Left colon (tissue), 2 donors: ENCODE measurements at regions not wholly inside any gene's neighbourhood (a gene's known extent, or its start where the extent isn't known, plus 50 kb on each side); places are given as distances from the start of the nearest gene placed in this dataset.
"Not testable (repeated sequence)": the region's sequence is repeated elsewhere in the genome, so short reads cannot be mapped to it uniquely, and the experiment has no call there.

Experiments
- ATAC-seq: fragments of 200-7000 bp; cut with Tn5 transposase; one replicate; pipeline ENCODE4 v1.9.1; 2020; ENCODE audit warnings: mild to moderate bottlenecking, moderate library complexity
- DNase-seq, 2 donors: peaks; one replicate each; pipeline ENCODE4 v3.0.0-alpha.2; 2020
- intact Hi-C, 2 donors: fragments of 100-400 bp; cut with DNase I in 1 of 2; cut with micrococcal nuclease in 1 of 2; formaldehyde crosslinking; loops; one replicate each; pipeline versions ENCODE4 v1.11.2 to v1.14.0; 2022; cut with DNase I, micrococcal nuclease
- donor health status: DM: no; HTN: no; CAD: no.
- donor health status: DM: yes; HTN: yes; CAD: no.

GRCh38 chr7:4500812-4501211 lies 181.3 kb upstream of the FOXK1 start:
- intact Hi-C loops, result no loop called here
- DNase-seq (no peak), ATAC-seq (no peak)

GRCh38 chr7:4507886-4508285 lies 174.2 kb upstream of the FOXK1 start:
- ATAC-seq, intact Hi-C loops, DNase-seq: not testable (repeated sequence)

- intact Hi-C loops, result no loop called here
- ATAC-seq, result no peak
These were observed 168.6 kb upstream of the FOXK1 start for GRCh38 chr7:4513450-4513849.

GRCh38 chr7:4519819-4520520 lies 162.1 kb upstream of the FOXK1 start:
- intact Hi-C loops, result no loop called here
- no peak for ATAC-seq
- DNase-seq, result no peak

More at GRCh38 chr7:4513450-4513849, 168.6 kb upstream of the FOXK1 start:
- no peak for DNase-seq

GRCh38 chr7:4523219-4523618 lies 158.9 kb upstream of the FOXK1 start:
- intact Hi-C loops, result no loop called here
- no peak for DNase-seq
- no peak for ATAC-seq

GRCh38 chr7:4523873-4524272 lies 158.2 kb upstream of the FOXK1 start:
- intact Hi-C loops, result no loop called here
- no peak for ATAC-seq
- no peak for DNase-seq

- intact Hi-C loops, result no loop called here
- no peak for DNase-seq
- no peak for ATAC-seq
These were observed 156.2 kb upstream of the FOXK1 start for GRCh38 chr7:4525884-4526283.

GRCh38 chr7:4527988-4528636 lies 154.0 kb upstream of the FOXK1 start:
- intact Hi-C loops, result no loop called here
- no peak for ATAC-seq
- no peak for DNase-seq

GRCh38 chr7:4531236-4531635 lies 150.9 kb upstream of the FOXK1 start:
- ATAC-seq (no peak), DNase-seq (no peak)
- intact Hi-C loops, result no loop called here

- ATAC-seq, intact Hi-C loops, DNase-seq: not testable (repeated sequence)
These were observed 148.8 kb upstream of the FOXK1 start for GRCh38 chr7:4533339-4533738.

- no peak for DNase-seq
- intact Hi-C loops, result no loop called here
- ATAC-seq, result no peak
These were observed 132.4 kb upstream of the FOXK1 start for GRCh38 chr7:4549681-4550080.

- intact Hi-C loops, result no loop called here
- DNase-seq (no peak), ATAC-seq (no peak)
These were observed 132.0 kb upstream of the FOXK1 start for GRCh38 chr7:4550117-4550516.

GRCh38 chr7:4552985-4553384 lies 129.1 kb upstream of the FOXK1 start:
- intact Hi-C loops, result no loop called here
- DNase-seq (no peak), ATAC-seq (no peak)

GRCh38 chr7:4556868-4557793 lies 125.0 kb upstream of the FOXK1 start:
- intact Hi-C loops, result no loop called here
- DNase-seq (no peak), ATAC-seq (no peak)

GRCh38 chr7:4561795-4562194 lies 120.3 kb upstream of the FOXK1 start:
- intact Hi-C loops, result no loop called here
- ATAC-seq (no peak), DNase-seq (no peak)

GRCh38 chr7:4566714-4567113 lies 115.4 kb upstream of the FOXK1 start:
- ATAC-seq (no peak), DNase-seq (no peak)
- intact Hi-C loops, result no loop called here

- intact Hi-C loops, result no loop called here
- no peak for DNase-seq
- no peak for ATAC-seq
These were observed 107.2 kb upstream of the FOXK1 start for GRCh38 chr7:4574851-4575250.

GRCh38 chr7:4575254-4575653 lies 106.8 kb upstream of the FOXK1 start:
- intact Hi-C loops, result no loop called here
- ATAC-seq (no peak), DNase-seq (no peak)

GRCh38 chr7:4602905-4603842 lies 78.9 kb upstream of the FOXK1 start:
- DNase-seq (no peak), ATAC-seq (no peak)
- intact Hi-C loops, result no loop called here
